Breast epithelium (tissue), 3 donors: ENCODE measurements at regions not wholly inside any gene's neighbourhood (a gene's known extent, or its start where the extent isn't known, plus 50 kb on each side); places are given as distances from the start of the nearest gene placed in this dataset.

Experiments
- CTCF ChIP-seq, 3 donors: fragments of 450-650 bp; IDR thresholded peaks; one replicate each; pipeline ENCODE4 v1.5.1; 2016 to 2017; ENCODE audit warnings: antibody characterized with exemption in 3 of 3, mild to moderate bottlenecking in 3 of 3, moderate library complexity in 3 of 3
- POLR2AphosphoS5 ChIP-seq, 3 donors: sonication (generic); formaldehyde crosslinking; IDR thresholded peaks; one replicate each; pipeline ENCODE4 v1.6.1; 2017; ENCODE audit warnings: antibody characterized with exemption in 3 of 3

GRCh38 chr17:72056727-72057290 is 64.0 kb upstream of the SOX9 start:
- TF ChIP-seq POLR2AphosphoS5 (IDR thresholded peaks at IDR 0.05) (no peak), CTCF (IDR thresholded peaks at IDR 0.05) (no peak)
